ENCODE measurements at regions not wholly inside any gene's neighbourhood (a gene's known extent, or its start where the extent isn't known, plus 50 kb on each side); places are given as distances from the start of the nearest gene placed in this dataset.

DNA sequence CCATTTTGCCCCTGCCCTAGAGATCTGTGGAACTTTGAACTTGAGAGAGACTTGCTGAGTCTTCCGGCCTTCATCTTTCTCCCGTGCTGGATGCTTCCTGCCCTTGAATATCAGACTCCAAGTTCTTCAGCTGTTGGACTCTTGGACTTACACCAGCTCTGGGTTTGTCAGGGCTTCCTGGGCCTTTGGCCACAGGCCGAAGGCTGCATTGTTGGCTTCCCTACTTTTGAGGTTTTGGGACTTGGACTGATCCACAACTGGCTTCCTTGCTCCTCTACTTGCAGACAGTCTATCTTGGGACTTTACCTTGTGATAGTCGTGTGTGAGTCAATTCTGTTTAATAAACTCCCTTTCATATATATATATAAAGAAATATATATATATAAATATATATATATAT is 1071.0 kb downstream of the ADGRL3 start:
- Histone ChIP-seq H2AK9ac (replicated peaks; ENCODE audit: low read depth, low read length, poor library complexity) (no peak overlapping the region), H4K5ac (ENCODE audit: low read depth, low read length) (no peak overlapping the region), H2BK15ac (ENCODE audit: low read depth, low read length) (no peak overlapping the region), H3K14ac (replicated peaks; ENCODE audit: low read depth, low read length) (no peak overlapping the region), H3K23ac (ENCODE audit: low read depth, low read length) (no peak overlapping the region), H3K18ac (ENCODE audit: low read depth, low read length) (no peak overlapping the region), H2AFZ (replicated peaks; ENCODE audit: low read length, poor library complexity) (no peak overlapping the region), H2AK5ac (ENCODE audit: low read depth, low read length) (no peak overlapping the region), H3K9me1 (ENCODE audit: insufficient read depth, low read length) (no peaks in the 10 kb centered on the region), H4K20me1 (ENCODE audit: insufficient read depth, low read length) (no peaks in the 10 kb centered on the region), H3K27me3 (ENCODE audit: control insufficient read depth, insufficient read depth, low read length) (no peaks in the 10 kb centered on the region), H3K9ac (ENCODE audit: low read depth, low read length) (no peak overlapping the region), H3K4me3 (ENCODE audit: insufficient read depth, low read depth, low read length) (no peak overlapping the region), H3K79me1 (ENCODE audit: low read depth in 1 of 2, low read length in 2 of 2) (no peaks in the 10 kb centered on the region), H3K9me3 (ENCODE audit: control insufficient read depth, insufficient read depth, low read length) (peaks cover 7% of the 10 kb centered on the region), H2BK120ac (ENCODE audit: low read depth, low read length) (no peak overlapping the region), H3K27ac (ENCODE audit: insufficient read depth, low read length) (no peak overlapping the region), H4K8ac (ENCODE audit: low read depth in 2 of 2, low read length in 2 of 2) (no peak overlapping the region), H3K56ac (ENCODE audit: extremely low read depth, insufficient read depth, low read length) (no peak overlapping the region), H3K4me1 (ENCODE audit: control insufficient read depth, insufficient read depth, low read length) (no peaks in the 10 kb centered on the region), H3K36me3 (ENCODE audit: control insufficient read depth, insufficient read depth, low read length) (no peaks in the 10 kb centered on the region), H2BK20ac (ENCODE audit: low read depth, low read length) (no peak overlapping the region), H4K91ac (ENCODE audit: insufficient read depth, low read depth, low read length) (no peak overlapping the region), H3K4ac (ENCODE audit: low read depth, low read length) (no peak overlapping the region), H2BK5ac (ENCODE audit: low read depth, low read length, poor library complexity, severe bottlenecking) (no peak overlapping the region), H3K4me2 (ENCODE audit: low read depth, low read length) (no peak overlapping the region)
- ChIA-PET CTCF (no interaction called here), POLR2A (ENCODE audit: unreplicated experiment) (no interaction called here)
- no CpG with 5 or more reads among the region's 4 CpGs for WGBS, 2 experiments (ENCODE audit: extremely low coverage in 2 of 2, insufficient read length in 1 of 2)
- in situ Hi-C loops (cut with MboI; ENCODE audit: low sequenced_read_pairs) = no loop called here
- DNase-seq = no peak
- BruUV-seq (replicated peaks) = no TSS peak
- TF ChIP-seq RAD21 (IDR thresholded peaks at IDR 0.05; ENCODE audit: low read length) (no peak), MAFK (IDR thresholded peaks at IDR 0.05; ENCODE audit: low read depth, low read length) (no peak), CHD1 (IDR thresholded peaks at IDR 0.05; ENCODE audit: low read depth, low read length) (no peak), SMC3 (IDR thresholded peaks at IDR 0.05; ENCODE audit: low read depth, low read length) (no peak), RFX5 (IDR thresholded peaks at IDR 0.05; ENCODE audit: low read depth, low read length) (no peak), CEBPB (IDR thresholded peaks at IDR 0.05; ENCODE audit: low read depth, low read length) (no peak)
- TF ChIP-seq, protein P1, sequence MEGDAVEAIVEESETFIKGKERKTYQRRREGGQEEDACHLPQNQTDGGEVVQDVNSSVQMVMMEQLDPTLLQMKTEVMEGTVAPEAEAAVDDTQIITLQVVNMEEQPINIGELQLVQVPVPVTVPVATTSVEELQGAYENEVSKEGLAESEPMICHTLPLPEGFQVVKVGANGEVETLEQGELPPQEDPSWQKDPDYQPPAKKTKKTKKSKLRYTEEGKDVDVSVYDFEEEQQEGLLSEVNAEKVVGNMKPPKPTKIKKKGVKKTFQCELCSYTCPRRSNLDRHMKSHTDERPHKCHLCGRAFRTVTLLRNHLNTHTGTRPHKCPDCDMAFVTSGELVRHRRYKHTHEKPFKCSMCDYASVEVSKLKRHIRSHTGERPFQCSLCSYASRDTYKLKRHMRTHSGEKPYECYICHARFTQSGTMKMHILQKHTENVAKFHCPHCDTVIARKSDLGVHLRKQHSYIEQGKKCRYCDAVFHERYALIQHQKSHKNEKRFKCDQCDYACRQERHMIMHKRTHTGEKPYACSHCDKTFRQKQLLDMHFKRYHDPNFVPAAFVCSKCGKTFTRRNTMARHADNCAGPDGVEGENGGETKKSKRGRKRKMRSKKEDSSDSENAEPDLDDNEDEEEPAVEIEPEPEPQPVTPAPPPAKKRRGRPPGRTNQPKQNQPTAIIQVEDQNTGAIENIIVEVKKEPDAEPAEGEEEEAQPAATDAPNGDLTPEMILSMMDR (conservative IDR thresholded peaks at IDR 0.05; ENCODE audit: low read depth, low read length) = no peak
- TF ChIP-seq, protein P2, sequence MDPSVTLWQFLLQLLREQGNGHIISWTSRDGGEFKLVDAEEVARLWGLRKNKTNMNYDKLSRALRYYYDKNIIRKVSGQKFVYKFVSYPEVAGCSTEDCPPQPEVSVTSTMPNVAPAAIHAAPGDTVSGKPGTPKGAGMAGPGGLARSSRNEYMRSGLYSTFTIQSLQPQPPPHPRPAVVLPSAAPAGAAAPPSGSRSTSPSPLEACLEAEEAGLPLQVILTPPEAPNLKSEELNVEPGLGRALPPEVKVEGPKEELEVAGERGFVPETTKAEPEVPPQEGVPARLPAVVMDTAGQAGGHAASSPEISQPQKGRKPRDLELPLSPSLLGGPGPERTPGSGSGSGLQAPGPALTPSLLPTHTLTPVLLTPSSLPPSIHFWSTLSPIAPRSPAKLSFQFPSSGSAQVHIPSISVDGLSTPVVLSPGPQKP (IDR thresholded peaks at IDR 0.05; ENCODE audit: borderline replicate concordance, low read depth, low read length) = no peak
- TF ChIP-seq, protein P3, sequence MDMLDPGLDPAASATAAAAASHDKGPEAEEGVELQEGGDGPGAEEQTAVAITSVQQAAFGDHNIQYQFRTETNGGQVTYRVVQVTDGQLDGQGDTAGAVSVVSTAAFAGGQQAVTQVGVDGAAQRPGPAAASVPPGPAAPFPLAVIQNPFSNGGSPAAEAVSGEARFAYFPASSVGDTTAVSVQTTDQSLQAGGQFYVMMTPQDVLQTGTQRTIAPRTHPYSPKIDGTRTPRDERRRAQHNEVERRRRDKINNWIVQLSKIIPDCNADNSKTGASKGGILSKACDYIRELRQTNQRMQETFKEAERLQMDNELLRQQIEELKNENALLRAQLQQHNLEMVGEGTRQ (IDR thresholded peaks at IDR 0.05; ENCODE audit: low read depth, low read length) = no peak
- intact Hi-C loops (cut with micrococcal nuclease) = no loop called here
- ATAC-seq (ENCODE audit: low read depth) = no peak
- dilution Hi-C loops (cut with HindIII; ENCODE audit: low sequenced_read_pairs, unreplicated experiment) = no loop called here

Measured in IMR-90 (cell line).